ENCODE measurements at regions not wholly inside any gene's neighbourhood (a gene's known extent, or its start where the extent isn't known, plus 50 kb on each side); places are given as distances from the start of the nearest gene placed in this dataset.

DNA sequence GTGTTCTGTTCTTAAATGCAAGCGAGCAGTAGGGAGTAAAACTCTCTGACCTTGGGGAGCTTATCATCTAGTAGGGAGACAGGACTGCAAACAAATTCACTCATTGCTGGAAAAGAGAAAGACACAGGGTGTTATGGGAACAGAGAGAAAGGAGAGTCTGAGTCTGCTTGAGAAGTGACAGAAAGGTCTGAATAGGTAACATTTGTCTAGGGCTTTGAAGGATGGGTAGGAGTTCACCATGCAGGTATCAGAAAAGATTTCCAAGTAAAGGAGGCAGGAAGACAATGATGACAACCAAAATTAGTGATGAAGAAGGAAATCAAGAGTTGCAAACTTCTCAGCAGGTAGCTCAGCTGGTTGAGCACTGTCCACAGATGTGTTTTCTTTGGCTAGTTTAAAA is 93.6 kb upstream of the GPR139 start:
- Histone ChIP-seq H3K27ac (ENCODE audit: low read depth) (no peak overlapping the region), H3F3A (replicated peaks; ENCODE audit: low read depth) (no peaks in the 10 kb centered on the region), H3K79me2 (replicated peaks; ENCODE audit: insufficient read depth) (no peaks in the 10 kb centered on the region), H3K4me3 (no peak overlapping the region), H3K4me1 (ENCODE audit: insufficient read depth) (no peaks in the 10 kb centered on the region), H2AFZ (no peak overlapping the region), H3K4me2 (no peak overlapping the region), H3K27me3 (ENCODE audit: insufficient read depth) (no peaks in the 10 kb centered on the region), H4K20me1 (replicated peaks; ENCODE audit: insufficient read depth) (no peaks in the 10 kb centered on the region), H3K36me3 (ENCODE audit: insufficient read depth) (no peaks in the 10 kb centered on the region), H3K9me2 (ENCODE audit: insufficient read depth) (no peaks in the 10 kb centered on the region)
- Mint-ChIP-seq H3K27me3 (ENCODE audit: insufficient read depth, low read depth, poor library complexity) (no peaks in the 10 kb centered on the region), H3K4me1 (peaks cover 9% of the 10 kb centered on the region), H3K36me3 (ENCODE audit: low read depth) (no peaks in the 10 kb centered on the region), H3K4me3 (no peak overlapping the region), H3K27ac (no peak overlapping the region), H3K9me3 (no peaks in the 10 kb centered on the region)
- TF ChIP-seq CREB1 (CRISPR knock-in tag; IDR thresholded peaks at IDR 0.05; ENCODE audit: low read depth) = no peak
- TF ChIP-seq, protein P1, sequence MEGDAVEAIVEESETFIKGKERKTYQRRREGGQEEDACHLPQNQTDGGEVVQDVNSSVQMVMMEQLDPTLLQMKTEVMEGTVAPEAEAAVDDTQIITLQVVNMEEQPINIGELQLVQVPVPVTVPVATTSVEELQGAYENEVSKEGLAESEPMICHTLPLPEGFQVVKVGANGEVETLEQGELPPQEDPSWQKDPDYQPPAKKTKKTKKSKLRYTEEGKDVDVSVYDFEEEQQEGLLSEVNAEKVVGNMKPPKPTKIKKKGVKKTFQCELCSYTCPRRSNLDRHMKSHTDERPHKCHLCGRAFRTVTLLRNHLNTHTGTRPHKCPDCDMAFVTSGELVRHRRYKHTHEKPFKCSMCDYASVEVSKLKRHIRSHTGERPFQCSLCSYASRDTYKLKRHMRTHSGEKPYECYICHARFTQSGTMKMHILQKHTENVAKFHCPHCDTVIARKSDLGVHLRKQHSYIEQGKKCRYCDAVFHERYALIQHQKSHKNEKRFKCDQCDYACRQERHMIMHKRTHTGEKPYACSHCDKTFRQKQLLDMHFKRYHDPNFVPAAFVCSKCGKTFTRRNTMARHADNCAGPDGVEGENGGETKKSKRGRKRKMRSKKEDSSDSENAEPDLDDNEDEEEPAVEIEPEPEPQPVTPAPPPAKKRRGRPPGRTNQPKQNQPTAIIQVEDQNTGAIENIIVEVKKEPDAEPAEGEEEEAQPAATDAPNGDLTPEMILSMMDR (conservative IDR thresholded peaks at IDR 0.05; ENCODE audit: low read depth in 2 of 2) = no peak
- TF ChIP-seq NANOG (IDR thresholded peaks at IDR 0.05; ENCODE audit: borderline replicate concordance) = no peak
- TF ChIP-seq, protein P2, sequence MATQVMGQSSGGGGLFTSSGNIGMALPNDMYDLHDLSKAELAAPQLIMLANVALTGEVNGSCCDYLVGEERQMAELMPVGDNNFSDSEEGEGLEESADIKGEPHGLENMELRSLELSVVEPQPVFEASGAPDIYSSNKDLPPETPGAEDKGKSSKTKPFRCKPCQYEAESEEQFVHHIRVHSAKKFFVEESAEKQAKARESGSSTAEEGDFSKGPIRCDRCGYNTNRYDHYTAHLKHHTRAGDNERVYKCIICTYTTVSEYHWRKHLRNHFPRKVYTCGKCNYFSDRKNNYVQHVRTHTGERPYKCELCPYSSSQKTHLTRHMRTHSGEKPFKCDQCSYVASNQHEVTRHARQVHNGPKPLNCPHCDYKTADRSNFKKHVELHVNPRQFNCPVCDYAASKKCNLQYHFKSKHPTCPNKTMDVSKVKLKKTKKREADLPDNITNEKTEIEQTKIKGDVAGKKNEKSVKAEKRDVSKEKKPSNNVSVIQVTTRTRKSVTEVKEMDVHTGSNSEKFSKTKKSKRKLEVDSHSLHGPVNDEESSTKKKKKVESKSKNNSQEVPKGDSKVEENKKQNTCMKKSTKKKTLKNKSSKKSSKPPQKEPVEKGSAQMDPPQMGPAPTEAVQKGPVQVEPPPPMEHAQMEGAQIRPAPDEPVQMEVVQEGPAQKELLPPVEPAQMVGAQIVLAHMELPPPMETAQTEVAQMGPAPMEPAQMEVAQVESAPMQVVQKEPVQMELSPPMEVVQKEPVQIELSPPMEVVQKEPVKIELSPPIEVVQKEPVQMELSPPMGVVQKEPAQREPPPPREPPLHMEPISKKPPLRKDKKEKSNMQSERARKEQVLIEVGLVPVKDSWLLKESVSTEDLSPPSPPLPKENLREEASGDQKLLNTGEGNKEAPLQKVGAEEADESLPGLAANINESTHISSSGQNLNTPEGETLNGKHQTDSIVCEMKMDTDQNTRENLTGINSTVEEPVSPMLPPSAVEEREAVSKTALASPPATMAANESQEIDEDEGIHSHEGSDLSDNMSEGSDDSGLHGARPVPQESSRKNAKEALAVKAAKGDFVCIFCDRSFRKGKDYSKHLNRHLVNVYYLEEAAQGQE (IDR thresholded peaks at IDR 0.05; ENCODE audit: unreplicated experiment) = no peak
- TF ChIP-seq EZH2 (IDR thresholded peaks at IDR 0.05; ENCODE audit: low read depth, unreplicated experiment) = no peak
- no peak for TF ChIP-seq ZNF331 (CRISPR knock-in tag; IDR thresholded peaks at IDR 0.05; ENCODE audit: low read depth)
- no peak for TF ChIP-seq STAT1 (IDR thresholded peaks at IDR 0.05; ENCODE audit: unreplicated experiment)
- TF ChIP-seq JUNB (IDR thresholded peaks at IDR 0.05; ENCODE audit: unreplicated experiment) = no peak
- TF ChIP-seq, protein P3, sequence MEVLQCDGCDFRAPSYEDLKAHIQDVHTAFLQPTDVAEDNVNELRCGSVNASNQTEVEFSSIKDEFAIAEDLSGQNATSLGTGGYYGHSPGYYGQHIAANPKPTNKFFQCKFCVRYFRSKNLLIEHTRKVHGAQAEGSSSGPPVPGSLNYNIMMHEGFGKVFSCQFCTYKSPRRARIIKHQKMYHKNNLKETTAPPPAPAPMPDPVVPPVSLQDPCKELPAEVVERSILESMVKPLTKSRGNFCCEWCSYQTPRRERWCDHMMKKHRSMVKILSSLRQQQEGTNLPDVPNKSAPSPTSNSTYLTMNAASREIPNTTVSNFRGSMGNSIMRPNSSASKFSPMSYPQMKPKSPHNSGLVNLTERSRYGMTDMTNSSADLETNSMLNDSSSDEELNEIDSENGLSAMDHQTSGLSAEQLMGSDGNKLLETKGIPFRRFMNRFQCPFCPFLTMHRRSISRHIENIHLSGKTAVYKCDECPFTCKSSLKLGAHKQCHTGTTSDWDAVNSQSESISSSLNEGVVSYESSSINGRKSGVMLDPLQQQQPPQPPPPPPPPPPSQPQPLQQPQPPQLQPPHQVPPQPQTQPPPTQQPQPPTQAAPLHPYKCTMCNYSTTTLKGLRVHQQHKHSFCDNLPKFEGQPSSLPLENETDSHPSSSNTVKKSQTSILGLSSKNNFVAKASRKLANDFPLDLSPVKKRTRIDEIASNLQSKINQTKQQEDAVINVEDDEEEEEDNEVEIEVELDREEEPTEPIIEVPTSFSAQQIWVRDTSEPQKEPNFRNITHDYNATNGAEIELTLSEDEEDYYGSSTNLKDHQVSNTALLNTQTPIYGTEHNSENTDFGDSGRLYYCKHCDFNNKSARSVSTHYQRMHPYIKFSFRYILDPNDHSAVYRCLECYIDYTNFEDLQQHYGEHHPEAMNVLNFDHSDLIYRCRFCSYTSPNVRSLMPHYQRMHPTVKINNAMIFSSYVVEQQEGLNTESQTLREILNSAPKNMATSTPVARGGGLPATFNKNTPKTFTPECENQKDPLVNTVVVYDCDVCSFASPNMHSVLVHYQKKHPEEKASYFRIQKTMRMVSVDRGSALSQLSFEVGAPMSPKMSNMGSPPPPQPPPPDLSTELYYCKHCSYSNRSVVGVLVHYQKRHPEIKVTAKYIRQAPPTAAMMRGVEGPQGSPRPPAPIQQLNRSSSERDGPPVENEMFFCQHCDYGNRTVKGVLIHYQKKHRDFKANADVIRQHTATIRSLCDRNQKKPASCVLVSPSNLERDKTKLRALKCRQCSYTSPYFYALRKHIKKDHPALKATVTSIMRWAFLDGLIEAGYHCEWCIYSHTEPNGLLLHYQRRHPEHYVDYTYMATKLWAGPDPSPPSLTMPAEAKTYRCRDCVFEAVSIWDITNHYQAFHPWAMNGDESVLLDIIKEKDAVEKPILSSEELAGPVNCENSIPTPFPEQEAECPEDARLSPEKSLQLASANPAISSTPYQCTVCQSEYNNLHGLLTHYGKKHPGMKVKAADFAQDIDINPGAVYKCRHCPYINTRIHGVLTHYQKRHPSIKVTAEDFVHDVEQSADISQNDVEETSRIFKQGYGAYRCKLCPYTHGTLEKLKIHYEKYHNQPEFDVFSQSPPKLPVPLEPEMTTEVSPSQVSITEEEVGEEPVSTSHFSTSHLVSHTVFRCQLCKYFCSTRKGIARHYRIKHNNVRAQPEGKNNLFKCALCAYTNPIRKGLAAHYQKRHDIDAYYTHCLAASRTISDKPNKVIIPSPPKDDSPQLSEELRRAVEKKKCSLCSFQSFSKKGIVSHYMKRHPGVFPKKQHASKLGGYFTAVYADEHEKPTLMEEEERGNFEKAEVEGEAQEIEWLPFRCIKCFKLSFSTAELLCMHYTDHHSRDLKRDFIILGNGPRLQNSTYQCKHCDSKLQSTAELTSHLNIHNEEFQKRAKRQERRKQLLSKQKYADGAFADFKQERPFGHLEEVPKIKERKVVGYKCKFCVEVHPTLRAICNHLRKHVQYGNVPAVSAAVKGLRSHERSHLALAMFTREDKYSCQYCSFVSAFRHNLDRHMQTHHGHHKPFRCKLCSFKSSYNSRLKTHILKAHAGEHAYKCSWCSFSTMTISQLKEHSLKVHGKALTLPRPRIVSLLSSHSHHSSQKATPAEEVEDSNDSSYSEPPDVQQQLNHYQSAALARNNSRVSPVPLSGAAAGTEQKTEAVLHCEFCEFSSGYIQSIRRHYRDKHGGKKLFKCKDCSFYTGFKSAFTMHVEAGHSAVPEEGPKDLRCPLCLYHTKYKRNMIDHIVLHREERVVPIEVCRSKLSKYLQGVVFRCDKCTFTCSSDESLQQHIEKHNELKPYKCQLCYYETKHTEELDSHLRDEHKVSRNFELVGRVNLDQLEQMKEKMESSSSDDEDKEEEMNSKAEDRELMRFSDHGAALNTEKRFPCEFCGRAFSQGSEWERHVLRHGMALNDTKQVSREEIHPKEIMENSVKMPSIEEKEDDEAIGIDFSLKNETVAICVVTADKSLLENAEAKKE (CRISPR knock-in tag; IDR thresholded peaks at IDR 0.05) = no peak
- TF ChIP-seq, protein P4, sequence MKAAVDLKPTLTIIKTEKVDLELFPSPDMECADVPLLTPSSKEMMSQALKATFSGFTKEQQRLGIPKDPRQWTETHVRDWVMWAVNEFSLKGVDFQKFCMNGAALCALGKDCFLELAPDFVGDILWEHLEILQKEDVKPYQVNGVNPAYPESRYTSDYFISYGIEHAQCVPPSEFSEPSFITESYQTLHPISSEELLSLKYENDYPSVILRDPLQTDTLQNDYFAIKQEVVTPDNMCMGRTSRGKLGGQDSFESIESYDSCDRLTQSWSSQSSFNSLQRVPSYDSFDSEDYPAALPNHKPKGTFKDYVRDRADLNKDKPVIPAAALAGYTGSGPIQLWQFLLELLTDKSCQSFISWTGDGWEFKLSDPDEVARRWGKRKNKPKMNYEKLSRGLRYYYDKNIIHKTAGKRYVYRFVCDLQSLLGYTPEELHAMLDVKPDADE (IDR thresholded peaks at IDR 0.05) = no peak
- TF ChIP-seq ZNF114 (CRISPR knock-in tag; IDR thresholded peaks at IDR 0.05) = no peak
- TF ChIP-seq POLR2AphosphoS5 (IDR thresholded peaks at IDR 0.05; ENCODE audit: low read depth) = no peak
- ATAC-seq = no peak
- DNase-seq (ENCODE audit: low spot score) = no peak

Data from GM23338 (cell line).